Bronchial epithelial cell (primary cell): ENCODE measurements at regions not wholly inside any gene's neighbourhood (a gene's known extent, or its start where the extent isn't known, plus 50 kb on each side); places are given as distances from the start of the nearest gene placed in this dataset.

Experiments used
- DNase-seq: peaks from one replicate; pipeline ENCODE4 v3.0.0-alpha.2; 2010; ENCODE audit warnings: low read depth
- FAIRE-seq: peaks from 2 replicates; lab custom pipeline; 2011; peaks lifted over from hg19 to GRCh38; lab: Jason Lieb, UNC
- H3K27me3 ChIP-seq: 2 replicates; pipeline ENCODE4 v1.5.1; 2011; ENCODE audit warnings: low read length; ENCODE audit not compliant: control insufficient read depth, insufficient read depth
- H3K36me3 ChIP-seq: 2 replicates; pipeline ENCODE4 v1.5.1; 2011; ENCODE audit warnings: low read length; ENCODE audit not compliant: control insufficient read depth, insufficient read depth
- H3K4me3 ChIP-seq: 2 replicates; pipeline ENCODE4 v1.5.1; 2011; ENCODE audit warnings: mild to moderate bottlenecking, low read depth, low read length, control low read depth
- CTCF ChIP-seq: IDR thresholded peaks from 2 replicates; pipeline ENCODE4 v1.5.1; 2011; ENCODE audit warnings: mild to moderate bottlenecking, moderate library complexity, low read length, control low read depth, inconsistent platforms; ENCODE audit not compliant: insufficient read depth, severe bottlenecking

GRCh38 chr4:180059216-180059881 is 2183.9 kb upstream of the TENM3 start:
- no peak for TF ChIP-seq CTCF
- DNase-seq: no peak
- peak overlapping the region; percentile 37 for H3K4me3 ChIP-seq
- FAIRE-seq: no peak
- no peaks in the 10 kb centered on the region for H3K36me3 ChIP-seq
- peaks cover 11% of the 10 kb centered on the region for H3K27me3 ChIP-seq

- no peak for FAIRE-seq
- TF ChIP-seq CTCF: no peak
- H3K4me3 ChIP-seq: no peak overlapping the region
- DNase-seq: peak; percentile 23
- H3K27me3 ChIP-seq: peaks cover 11% of the 10 kb centered on the region
- no peaks in the 10 kb centered on the region for H3K36me3 ChIP-seq
Measured at GRCh38 chr4:180060159-180060889, 2182.9 kb upstream of the TENM3 start.

GRCh38 chr4:180081072-180081471 is 2162.1 kb upstream of the TENM3 start:
- no peak for TF ChIP-seq CTCF
- no peaks in the 10 kb centered on the region for H3K36me3 ChIP-seq
- FAIRE-seq (no peak), DNase-seq (no peak)
- H3K4me3 ChIP-seq: no peak overlapping the region
- no peaks in the 10 kb centered on the region for H3K27me3 ChIP-seq

GRCh38 chr4:180084561-180084960 is 2158.6 kb upstream of the TENM3 start:
- TF ChIP-seq CTCF: no peak
- Histone ChIP-seq H3K27me3 (no peaks in the 10 kb centered on the region), H3K4me3 (no peak overlapping the region), H3K36me3 (no peaks in the 10 kb centered on the region)
- DNase-seq (no peak), FAIRE-seq (no peak)

- no peak for TF ChIP-seq CTCF
- FAIRE-seq: no peak
Measured at GRCh38 chr4:180086480-180087190, 2156.6 kb upstream of the TENM3 start.

More at GRCh38 chr4:180086480-180087190, 2156.6 kb upstream of the TENM3 start:
- Histone ChIP-seq H3K36me3 (no peaks in the 10 kb centered on the region), H3K27me3 (no peaks in the 10 kb centered on the region), H3K4me3 (no peak overlapping the region)
- no peak for DNase-seq
